ENCODE measurements at regions not wholly inside any gene's neighbourhood (a gene's known extent, or its start where the extent isn't known, plus 50 kb on each side); places are given as distances from the start of the nearest gene placed in this dataset.

GRCh38 chr18:43916984-43917383 lies 639.7 kb upstream of the SYT4 start:
- H3K36me3 ChIP-seq = no peaks in the 10 kb centered on the region
- no peak for DNase-seq
- H3K27ac ChIP-seq = no peak overlapping the region
- no peaks in the 10 kb centered on the region for H3K4me1 ChIP-seq
- peaks cover 0 to 2% of the 10 kb centered on the region in 2 donors for H3K27me3 ChIP-seq
- H3K4me3 ChIP-seq = no peak overlapping the region
- no peaks in the 10 kb centered on the region for H3K9me3 ChIP-seq
- no peak for TF ChIP-seq CTCF (IDR thresholded peaks at IDR 0.05)
- intact Hi-C loops (cut with DNase I; ENCODE audit: low total_unique reads) = no loop called here

GRCh38 chr18:43917520-43917919 lies 640.2 kb upstream of the SYT4 start:
- H3K27ac ChIP-seq = no peak overlapping the region
- no peaks in the 10 kb centered on the region for H3K9me3 ChIP-seq
- peaks cover 0 to 2% of the 10 kb centered on the region in 2 donors for H3K27me3 ChIP-seq
- TF ChIP-seq CTCF (IDR thresholded peaks at IDR 0.05) = no peak
- DNase-seq = no peak
- H3K4me1 ChIP-seq = no peaks in the 10 kb centered on the region
- no peaks in the 10 kb centered on the region for H3K36me3 ChIP-seq
- intact Hi-C loops (cut with DNase I; ENCODE audit: low total_unique reads) = no loop called here
- no peak overlapping the region for H3K4me3 ChIP-seq

DNA sequence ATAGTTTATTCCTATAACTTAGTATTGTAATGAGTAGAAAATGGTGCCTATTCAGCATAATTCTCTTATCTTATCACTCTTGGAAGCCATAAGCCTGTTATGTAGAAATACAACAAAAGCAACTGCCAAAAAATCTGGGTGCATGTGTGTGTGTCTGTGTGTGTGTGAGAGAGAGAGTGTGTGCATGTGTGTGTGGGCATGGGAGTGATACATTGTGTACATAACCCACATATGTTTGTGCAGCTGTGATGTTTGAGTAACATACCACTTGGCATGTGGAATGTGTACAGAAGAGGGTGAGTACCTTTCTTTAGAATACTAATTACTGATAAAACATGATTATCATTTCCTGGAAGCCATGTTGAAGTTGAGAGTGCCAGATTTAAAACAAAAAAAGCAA lies 642.3 kb upstream of the SYT4 start:
- Histone ChIP-seq H3K27ac (no peak overlapping the region), H3K36me3 (no peaks in the 10 kb centered on the region), H3K4me3 (no peak overlapping the region), H3K4me1 (no peaks in the 10 kb centered on the region), H3K9me3 (no peaks in the 10 kb centered on the region), H3K27me3 (peaks cover 0 to 2% of the 10 kb centered on the region in 2 donors)
- no peak for TF ChIP-seq CTCF (IDR thresholded peaks at IDR 0.05)
- intact Hi-C loops (cut with DNase I; ENCODE audit: low total_unique reads) = no loop called here
- no peak for DNase-seq

DNA sequence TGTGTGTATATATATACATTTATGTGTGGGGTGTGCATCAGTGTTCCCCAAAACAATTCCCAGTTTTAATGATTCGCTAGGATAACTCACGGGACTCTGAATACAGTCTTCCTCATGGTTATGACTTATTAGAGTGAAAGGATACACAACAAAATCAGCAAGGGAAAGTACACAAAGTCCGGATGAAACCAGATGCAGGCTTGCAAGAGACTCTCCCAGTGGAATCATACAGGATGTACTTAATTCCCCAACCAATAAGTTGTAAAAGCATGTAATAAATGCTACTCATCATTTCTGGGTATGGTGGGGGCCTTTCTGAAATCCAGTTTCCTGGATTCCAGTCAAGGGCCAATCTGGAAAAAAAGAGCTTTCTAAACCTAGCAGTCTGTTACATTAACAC lies 654.1 kb upstream of the SYT4 start:
- no peak overlapping the region for H3K27ac ChIP-seq

GRCh38 chr18:43932140-43932539 lies 654.9 kb upstream of the SYT4 start:
- intact Hi-C loops (cut with DNase I; ENCODE audit: low total_unique reads) = no loop called here
- DNase-seq = no peak
- no peak overlapping the region for H3K27ac ChIP-seq
- no peaks in the 10 kb centered on the region for H3K4me1 ChIP-seq
- TF ChIP-seq CTCF (IDR thresholded peaks at IDR 0.05) = no peak
- H3K9me3 ChIP-seq = no peaks in the 10 kb centered on the region
- H3K27me3 ChIP-seq = no peaks in the 10 kb centered on the region
- no peaks in the 10 kb centered on the region for H3K36me3 ChIP-seq
- H3K4me3 ChIP-seq = no peak overlapping the region

More for the DNA sequence above, 654.1 kb upstream of the SYT4 start:
- Histone ChIP-seq H3K27me3 (no peaks in the 10 kb centered on the region), H3K9me3 (no peaks in the 10 kb centered on the region), H3K4me3 (no peak overlapping the region), H3K4me1 (no peaks in the 10 kb centered on the region), H3K36me3 (no peaks in the 10 kb centered on the region)
- DNase-seq = no peak
- intact Hi-C loops (cut with DNase I; ENCODE audit: low total_unique reads) = no loop called here
- TF ChIP-seq CTCF (IDR thresholded peaks at IDR 0.05) = no peak

DNA sequence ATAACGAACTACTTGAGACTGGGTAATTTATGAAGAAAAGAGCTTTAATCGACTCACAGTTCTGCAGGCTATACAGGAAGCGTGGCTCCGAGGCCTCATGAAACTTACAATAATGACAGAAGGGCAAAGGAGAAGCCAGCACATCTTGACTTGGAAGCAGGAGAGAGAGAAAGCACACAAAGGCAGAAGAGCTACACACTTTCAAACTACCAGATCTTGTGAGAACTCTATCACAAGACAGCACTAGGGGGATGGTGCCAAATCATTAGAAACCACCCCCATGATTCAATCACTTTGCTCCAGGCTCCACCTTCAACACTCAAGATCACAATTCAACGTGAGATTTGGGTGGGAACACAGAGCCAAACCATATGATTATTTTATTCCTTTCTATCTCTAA lies 655.9 kb upstream of the SYT4 start:
- no peaks in the 10 kb centered on the region for H3K4me1 ChIP-seq
- H3K27me3 ChIP-seq = no peaks in the 10 kb centered on the region
- TF ChIP-seq CTCF (IDR thresholded peaks at IDR 0.05) = no peak
- H3K4me3 ChIP-seq = no peak overlapping the region
- no peaks in the 10 kb centered on the region for H3K9me3 ChIP-seq
- no peaks in the 10 kb centered on the region for H3K36me3 ChIP-seq
- no peak for DNase-seq
- intact Hi-C loops (cut with DNase I; ENCODE audit: low total_unique reads) = no loop called here
- H3K27ac ChIP-seq = no peak overlapping the region

Measured in tibial artery (tissue), 4 donors.